ENCODE measurements at regions not wholly inside any gene's neighbourhood (a gene's known extent, or its start where the extent isn't known, plus 50 kb on each side); places are given as distances from the start of the nearest gene placed in this dataset.

- TF ChIP-seq CTCF (IDR thresholded peaks at IDR 0.05; ENCODE audit: low read depth, low read length, poor library complexity, severe bottlenecking) (no peak), EZH2phosphoT487 (IDR thresholded peaks at IDR 0.05; ENCODE audit: borderline replicate concordance, low read length) (no peak)
Measured at GRCh38 chr2:219980638-219981037, 353.2 kb downstream of the SLC4A3 start.
